HG03354 (cell line): ENCODE measurements at regions not wholly inside any gene's neighbourhood (a gene's known extent, or its start where the extent isn't known, plus 50 kb on each side); places are given as distances from the start of the nearest gene placed in this dataset.
A peak's percentile ranks its signal among the peaks of the same experiment; 100 is the strongest.

ENCODE experiments used
- ATAC-seq: cut with Tn5 transposase; IDR thresholded peaks from one replicate; pipeline ENCODE4 v1.9.1; 2021; ENCODE audit warnings: mild to moderate bottlenecking; ENCODE audit not compliant: unreplicated experiment, poor library complexity, severe bottlenecking

GRCh38 chr2:136212426-136213378 is 94.8 kb upstream of the CXCR4 start:
- peak; percentile 74 for ATAC-seq

GRCh38 chr2:136211701-136212100 is 93.8 kb upstream of the CXCR4 start:
- ATAC-seq, result no peak

- no peak for ATAC-seq
These were observed 92.9 kb upstream of the CXCR4 start for GRCh38 chr2:136210822-136211221.

- no peak for ATAC-seq
These were observed 92.5 kb upstream of the CXCR4 start for GRCh38 chr2:136210455-136210805.

- no peak for ATAC-seq
These were observed 91.9 kb upstream of the CXCR4 start for GRCh38 chr2:136209561-136210454.

- no peak for ATAC-seq
These were observed 90.9 kb upstream of the CXCR4 start for GRCh38 chr2:136208682-136209420.

- peak; percentile 2 for ATAC-seq
These were observed 89.7 kb upstream of the CXCR4 start for GRCh38 chr2:136207665-136208064.

- ATAC-seq, result peak; percentile 58
These were observed 89.2 kb upstream of the CXCR4 start for GRCh38 chr2:136207030-136207623.

- ATAC-seq, result peak; percentile 95
These were observed 88.7 kb upstream of the CXCR4 start for GRCh38 chr2:136206613-136207012.

GRCh38 chr2:136205615-136206014 is 87.7 kb upstream of the CXCR4 start:
- no peak for ATAC-seq

GRCh38 chr2:136204971-136205370 is 87.0 kb upstream of the CXCR4 start:
- ATAC-seq, result no peak

GRCh38 chr2:136195226-136195625 is 77.3 kb upstream of the CXCR4 start:
- no peak for ATAC-seq

- no peak for ATAC-seq
These were observed 73.1 kb upstream of the CXCR4 start for GRCh38 chr2:136191041-136191440.

- ATAC-seq, result no peak
These were observed 71.4 kb upstream of the CXCR4 start for GRCh38 chr2:136189221-136189782.

GRCh38 chr2:136188086-136188485 is 70.1 kb upstream of the CXCR4 start:
- ATAC-seq, result no peak

GRCh38 chr2:136185981-136186776 is 68.2 kb upstream of the CXCR4 start:
- no peak for ATAC-seq

GRCh38 chr2:136183097-136183496 is 65.1 kb upstream of the CXCR4 start:
- no peak for ATAC-seq

- ATAC-seq, result no peak
These were observed 64.4 kb upstream of the CXCR4 start for GRCh38 chr2:136182315-136182714.

- no peak for ATAC-seq
These were observed 61.6 kb upstream of the CXCR4 start for GRCh38 chr2:136179602-136179975.
